ENCODE measurements at regions not wholly inside any gene's neighbourhood (a gene's known extent, or its start where the extent isn't known, plus 50 kb on each side); places are given as distances from the start of the nearest gene placed in this dataset.

DNA sequence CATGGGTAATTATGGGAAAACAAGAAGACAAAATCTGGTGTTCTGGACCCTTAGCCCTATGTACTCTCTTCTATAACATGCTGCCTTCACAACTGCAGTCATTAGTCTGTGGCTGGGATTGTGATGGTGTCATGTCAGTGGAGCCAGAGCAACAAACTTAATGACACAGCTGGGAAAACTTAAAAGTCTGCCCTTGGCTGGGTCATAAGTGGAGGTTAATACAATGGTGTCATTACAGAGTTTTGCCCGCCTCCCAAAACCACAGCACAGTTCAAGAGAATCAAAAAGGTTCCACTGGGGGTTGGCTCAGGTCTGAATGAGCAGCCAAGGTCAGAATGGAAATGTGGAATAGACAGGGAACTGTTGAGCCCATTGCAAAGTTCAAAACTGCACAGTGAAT, 455.7 kb upstream of the PIK3C3 start:
- TF ChIP-seq ZNF274 (IDR thresholded peaks at IDR 0.05; ENCODE audit: low read depth, low read length) (no peak), YY1 (IDR thresholded peaks at IDR 0.05; ENCODE audit: insufficient read depth, insufficient read length) (no peak)

Measured in NT2/D1 (cell line).